ENCODE measurements at regions not wholly inside any gene's neighbourhood (a gene's known extent, or its start where the extent isn't known, plus 50 kb on each side); places are given as distances from the start of the nearest gene placed in this dataset.

DNA sequence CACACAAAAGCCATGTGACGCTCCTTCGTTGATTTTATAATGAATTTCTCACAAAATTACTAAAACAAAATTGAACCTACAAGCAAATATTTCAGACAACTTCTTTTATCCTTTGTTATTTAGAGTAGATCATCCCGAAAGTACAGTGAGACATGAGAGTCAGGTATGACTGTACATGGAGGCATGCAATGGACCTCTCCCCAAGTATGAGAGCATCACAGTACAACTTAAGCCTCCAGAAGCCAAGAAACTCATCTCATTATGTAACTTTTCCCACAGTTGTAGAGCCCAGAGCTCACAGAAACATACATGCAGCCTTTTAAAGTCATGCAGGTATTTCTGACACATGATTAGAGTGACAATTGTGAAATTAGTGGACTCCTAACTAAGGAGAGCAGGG lies 167.7 kb downstream of the PAPSS1 start:
- no peak overlapping the region for H3K4me3 ChIP-seq
- no peaks in the 10 kb centered on the region for H3K4me1 ChIP-seq (replicated peaks; ENCODE audit: insufficient read depth)
- TF ChIP-seq EZH2 (IDR thresholded peaks at IDR 0.05; ENCODE audit: low read depth) (no peak), CTCF (conservative IDR thresholded peaks at IDR 0.05) (no peak)
- ChIA-PET CTCF (no interaction called here), POLR2A (ENCODE audit: unreplicated experiment) (no interaction called here)
- H3K9me2 ChIP-seq (ENCODE audit: insufficient read depth): no peaks in the 10 kb centered on the region
- no peak overlapping the region for H3K4me2 ChIP-seq
- no peak overlapping the region for H3K27ac ChIP-seq
- intact Hi-C loops (cut with micrococcal nuclease; ENCODE audit: unreplicated experiment): no loop called here
- H3K9me3 ChIP-seq (ENCODE audit: insufficient read depth, low read depth): no peaks in the 10 kb centered on the region
- 0 out of 2 replicates have a peak, but pooled peaks cover 8% of the 10 kb centered on the region for H3F3A ChIP-seq (ENCODE audit: insufficient read depth, low read depth)
- no peak for DNase-seq
- no peaks in the 10 kb centered on the region for H3K36me3 ChIP-seq (ENCODE audit: low read depth)
- no TSS peak for BruUV-seq (replicated peaks)
- H3K79me2 ChIP-seq (ENCODE audit: low read depth): no peaks in the 10 kb centered on the region
- no peak overlapping the region for H2AFZ ChIP-seq
- H3K27me3 ChIP-seq (ENCODE audit: insufficient read depth, low read depth): no peaks in the 10 kb centered on the region
- no peaks in the 10 kb centered on the region for H4K20me1 ChIP-seq (ENCODE audit: insufficient read depth)

GRCh38 chr4:107548211-107548905 lies 171.7 kb downstream of the PAPSS1 start:
- Histone ChIP-seq H3F3A (ENCODE audit: insufficient read depth, low read depth) (no peaks in the 10 kb centered on the region), H3K27me3 (ENCODE audit: insufficient read depth, low read depth) (no peaks in the 10 kb centered on the region), H3K4me2 (peak overlapping the region; percentile 28; the same call in 1 of the 2 replicates), H3K79me2 (ENCODE audit: low read depth) (no peaks in the 10 kb centered on the region), H3K9me2 (ENCODE audit: insufficient read depth) (no peaks in the 10 kb centered on the region), H3K27ac (no peak overlapping the region), H3K9me3 (ENCODE audit: insufficient read depth, low read depth) (no peaks in the 10 kb centered on the region), H4K20me1 (ENCODE audit: insufficient read depth) (no peaks in the 10 kb centered on the region), H2AFZ (peak overlapping the region; percentile 74), H3K4me3 (no peak overlapping the region), H3K36me3 (ENCODE audit: low read depth) (no peaks in the 10 kb centered on the region), H3K4me1 (replicated peaks; ENCODE audit: insufficient read depth) (no peaks in the 10 kb centered on the region)
- intact Hi-C loops (cut with micrococcal nuclease; ENCODE audit: unreplicated experiment): no loop called here
- POLR2A ChIA-PET (ENCODE audit: unreplicated experiment): interaction anchor here (0.6 to 0.7 kb wide), 2 partner anchors 686 to 1200 kb away, joined by 3 to 5 read pairs; no protein-coding TSS in a partner anchor
- CTCF ChIA-PET: no interaction called here
- DNase-seq: peak in 1 of 2 experiments; percentile 36
- TF ChIP-seq CTCF (conservative IDR thresholded peaks at IDR 0.05) (no peak), EZH2 (IDR thresholded peaks at IDR 0.05; ENCODE audit: low read depth) (no peak)
- BruUV-seq (replicated peaks): no TSS peak

DNA sequence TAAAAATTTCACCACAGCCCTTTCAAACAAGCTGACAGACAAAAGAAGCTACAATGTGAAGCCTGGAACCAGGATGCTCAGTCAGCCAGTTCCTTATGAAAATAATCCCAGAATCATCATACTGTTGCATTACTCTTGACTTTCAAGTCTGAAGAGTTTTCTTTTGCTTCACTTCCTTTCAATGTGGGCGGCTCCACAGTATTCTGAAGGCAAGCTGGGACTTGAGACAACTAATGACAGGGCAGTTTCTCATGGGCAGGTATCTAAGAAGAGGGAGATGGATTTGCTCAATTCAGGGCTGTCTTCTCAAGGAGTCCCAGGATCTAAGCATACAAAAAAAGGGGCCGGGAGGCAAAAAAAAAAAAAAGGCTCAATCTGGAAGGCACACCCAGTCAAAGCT lies 173.4 kb downstream of the PAPSS1 start:
- no TSS peak for BruUV-seq (replicated peaks)
- Histone ChIP-seq H3K36me3 (ENCODE audit: low read depth) (no peaks in the 10 kb centered on the region), H3K4me1 (replicated peaks; ENCODE audit: insufficient read depth) (no peaks in the 10 kb centered on the region), H3K79me2 (ENCODE audit: low read depth) (no peaks in the 10 kb centered on the region), H3K9me2 (ENCODE audit: insufficient read depth) (no peaks in the 10 kb centered on the region), H3K4me3 (no peak overlapping the region), H4K20me1 (ENCODE audit: insufficient read depth) (no peaks in the 10 kb centered on the region), H3K27ac (no peak overlapping the region), H3F3A (ENCODE audit: insufficient read depth, low read depth) (no peaks in the 10 kb centered on the region), H3K27me3 (ENCODE audit: insufficient read depth, low read depth) (no peaks in the 10 kb centered on the region), H3K9me3 (ENCODE audit: insufficient read depth, low read depth) (no peaks in the 10 kb centered on the region), H2AFZ (no peak overlapping the region), H3K4me2 (no peak overlapping the region)
- TF ChIP-seq EZH2 (IDR thresholded peaks at IDR 0.05; ENCODE audit: low read depth) (no peak), CTCF (conservative IDR thresholded peaks at IDR 0.05) (no peak)
- ChIA-PET CTCF (no interaction called here), POLR2A (ENCODE audit: unreplicated experiment) (no interaction called here)
- intact Hi-C loops (cut with micrococcal nuclease; ENCODE audit: unreplicated experiment): no loop called here
- no peak for DNase-seq
